ENCODE measurements at regions not wholly inside any gene's neighbourhood (a gene's known extent, or its start where the extent isn't known, plus 50 kb on each side); places are given as distances from the start of the nearest gene placed in this dataset.

DNA sequence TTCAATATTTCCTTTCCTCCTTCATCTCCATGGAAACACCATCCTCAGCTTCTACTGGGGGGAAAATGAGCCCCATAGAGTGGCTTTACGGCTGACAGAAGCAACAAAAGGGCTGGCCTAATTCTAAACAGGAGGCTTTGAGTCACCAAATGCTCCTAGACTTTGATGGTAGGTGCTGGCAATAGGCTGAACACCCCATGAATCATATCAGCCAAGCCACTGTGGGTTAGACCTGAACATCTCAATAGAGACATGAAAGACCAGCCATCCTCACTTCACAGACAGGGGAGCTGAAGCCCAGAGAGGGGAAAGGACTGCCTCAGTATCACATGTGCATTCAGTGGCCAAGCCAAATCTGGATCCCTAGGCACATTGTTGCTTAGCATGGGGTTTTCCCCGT is 107.6 kb downstream of the AMER1 start:
- no peak overlapping the region for H3K9ac ChIP-seq (ENCODE audit: low read length)
- no peaks in the 10 kb centered on the region for H3K27me3 ChIP-seq (ENCODE audit: low read depth, low read length)
- H3K4me3 ChIP-seq (ENCODE audit: low read length) = no peak overlapping the region
- H3K4me1 ChIP-seq (ENCODE audit: low read length) = no peaks in the 10 kb centered on the region
- H3K36me3 ChIP-seq (replicated peaks; ENCODE audit: low read depth, low read length) = no peaks in the 10 kb centered on the region
- H3K79me2 ChIP-seq (ENCODE audit: low read length) = no peaks in the 10 kb centered on the region
- H4K20me1 ChIP-seq (ENCODE audit: insufficient read depth, low read length) = no peaks in the 10 kb centered on the region
- H3K9me3 ChIP-seq (ENCODE audit: insufficient read depth, low read length) = no peaks in the 10 kb centered on the region
- no peak overlapping the region for H3K27ac ChIP-seq (ENCODE audit: low read length)
- no peak for TF ChIP-seq EZH2phosphoT487 (IDR thresholded peaks at IDR 0.05; ENCODE audit: low read depth)
- TF ChIP-seq, protein P1, sequence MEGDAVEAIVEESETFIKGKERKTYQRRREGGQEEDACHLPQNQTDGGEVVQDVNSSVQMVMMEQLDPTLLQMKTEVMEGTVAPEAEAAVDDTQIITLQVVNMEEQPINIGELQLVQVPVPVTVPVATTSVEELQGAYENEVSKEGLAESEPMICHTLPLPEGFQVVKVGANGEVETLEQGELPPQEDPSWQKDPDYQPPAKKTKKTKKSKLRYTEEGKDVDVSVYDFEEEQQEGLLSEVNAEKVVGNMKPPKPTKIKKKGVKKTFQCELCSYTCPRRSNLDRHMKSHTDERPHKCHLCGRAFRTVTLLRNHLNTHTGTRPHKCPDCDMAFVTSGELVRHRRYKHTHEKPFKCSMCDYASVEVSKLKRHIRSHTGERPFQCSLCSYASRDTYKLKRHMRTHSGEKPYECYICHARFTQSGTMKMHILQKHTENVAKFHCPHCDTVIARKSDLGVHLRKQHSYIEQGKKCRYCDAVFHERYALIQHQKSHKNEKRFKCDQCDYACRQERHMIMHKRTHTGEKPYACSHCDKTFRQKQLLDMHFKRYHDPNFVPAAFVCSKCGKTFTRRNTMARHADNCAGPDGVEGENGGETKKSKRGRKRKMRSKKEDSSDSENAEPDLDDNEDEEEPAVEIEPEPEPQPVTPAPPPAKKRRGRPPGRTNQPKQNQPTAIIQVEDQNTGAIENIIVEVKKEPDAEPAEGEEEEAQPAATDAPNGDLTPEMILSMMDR (IDR thresholded peaks at IDR 0.05; ENCODE audit: low read depth, low read length) = no peak
- no peak overlapping the region for H3K4me2 ChIP-seq (ENCODE audit: low read length)
- H2AFZ ChIP-seq (ENCODE audit: low read depth, low read length) = no peak overlapping the region

- Histone ChIP-seq H3K4me2 (ENCODE audit: low read length) (no peak overlapping the region), H2AFZ (ENCODE audit: low read depth, low read length) (no peak overlapping the region)
- no peak for TF ChIP-seq EZH2phosphoT487 (IDR thresholded peaks at IDR 0.05; ENCODE audit: low read depth)
- TF ChIP-seq, protein P1 (IDR thresholded peaks at IDR 0.05; ENCODE audit: low read depth, low read length) = peak; percentile 53
These were observed 111.7 kb downstream of the AMER1 start for GRCh38 chrX:64093761-64094160.

More at GRCh38 chrX:64093761-64094160, 111.7 kb downstream of the AMER1 start:
- Histone ChIP-seq H3K4me1 (ENCODE audit: low read length) (no peaks in the 10 kb centered on the region), H3K9ac (ENCODE audit: low read length) (no peak overlapping the region), H3K27ac (ENCODE audit: low read length) (no peak overlapping the region), H3K9me3 (ENCODE audit: insufficient read depth, low read length) (no peaks in the 10 kb centered on the region), H3K4me3 (ENCODE audit: low read length) (no peak overlapping the region), H3K27me3 (ENCODE audit: low read depth, low read length) (no peaks in the 10 kb centered on the region), H3K36me3 (replicated peaks; ENCODE audit: low read depth, low read length) (no peaks in the 10 kb centered on the region), H4K20me1 (ENCODE audit: insufficient read depth, low read length) (no peaks in the 10 kb centered on the region), H3K79me2 (ENCODE audit: low read length) (no peaks in the 10 kb centered on the region)
